Kidney tubule cell (primary cell): ENCODE measurements at regions not wholly inside any gene's neighbourhood (a gene's known extent, or its start where the extent isn't known, plus 50 kb on each side); places are given as distances from the start of the nearest gene placed in this dataset.

Experiments used
- DNase-seq: peaks from one replicate; pipeline ENCODE4 v3.0.0-alpha.2; 2018; ENCODE audit warnings: low spot score

DNA sequence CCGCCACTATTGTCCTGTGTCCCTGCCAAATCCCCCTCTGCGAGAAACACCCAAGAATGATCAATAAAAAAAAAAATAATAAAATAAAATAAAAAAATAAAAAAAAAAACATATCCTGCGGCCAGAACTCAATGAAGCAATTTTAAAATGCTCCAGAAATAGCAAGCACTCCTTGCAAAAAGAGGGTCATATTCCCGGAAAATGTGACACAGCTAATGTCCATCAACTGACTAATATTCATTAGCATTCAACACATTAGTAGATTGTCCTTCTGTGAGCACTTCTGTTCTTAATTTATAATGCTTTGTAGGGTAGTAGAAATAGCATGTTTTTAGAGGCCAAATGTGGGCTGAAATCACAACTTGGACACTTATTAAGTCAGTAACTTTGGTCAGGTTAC lies 252.3 kb upstream of the SESN3 start:
- no peak for DNase-seq

DNA sequence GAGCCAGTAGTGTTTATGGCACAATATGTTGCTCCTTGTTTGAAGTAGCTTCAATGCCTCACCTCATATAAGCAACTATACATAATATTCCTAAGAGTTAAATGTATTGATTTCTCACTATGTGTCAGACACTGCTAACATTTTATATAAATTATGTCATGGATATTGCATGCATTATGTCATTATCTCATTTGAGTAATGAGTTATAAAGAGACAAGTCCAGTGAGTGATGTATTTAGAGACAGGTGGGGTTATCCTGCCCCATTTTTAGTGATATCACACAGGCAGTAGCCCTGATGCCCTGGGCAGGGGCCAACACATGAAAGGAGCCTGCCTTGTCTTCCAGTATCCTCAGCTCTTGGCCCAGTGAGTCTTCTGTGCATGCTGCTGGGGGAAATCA lies 247.0 kb upstream of the SESN3 start:
- no peak for DNase-seq

- no peak for DNase-seq
Measured at GRCh38 chr11:95469258-95469657, 238.3 kb upstream of the SESN3 start.

- DNase-seq = no peak
Measured at GRCh38 chr11:95466416-95466815, 235.4 kb upstream of the SESN3 start.

- DNase-seq = peak; percentile 36
Measured at GRCh38 chr11:95465887-95466286, 234.9 kb upstream of the SESN3 start.

DNA sequence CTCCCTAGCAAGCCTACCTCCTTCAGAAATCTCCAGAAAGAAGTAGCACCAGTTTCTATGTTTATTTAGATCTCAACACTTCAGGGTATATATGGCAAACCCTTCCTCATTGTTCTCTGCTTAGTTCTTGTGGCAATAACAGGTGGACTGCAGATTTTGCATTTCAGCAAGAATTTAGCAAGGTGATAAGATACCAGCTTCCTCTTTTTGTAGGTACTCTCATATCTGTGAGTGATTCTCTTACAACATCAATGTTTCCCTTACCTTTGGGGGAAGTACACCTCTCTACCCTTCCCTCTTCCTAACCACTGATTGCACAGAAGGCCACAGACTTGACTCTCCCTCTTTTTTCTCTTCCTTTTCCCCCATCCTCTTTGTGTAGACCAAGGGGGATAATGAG lies 230.9 kb upstream of the SESN3 start:
- DNase-seq = no peak

- DNase-seq = no peak
Measured at GRCh38 chr11:95461348-95461747, 230.3 kb upstream of the SESN3 start.

GRCh38 chr11:95459291-95460042 lies 228.5 kb upstream of the SESN3 start:
- peak; percentile 36 for DNase-seq

GRCh38 chr11:95456714-95457491 lies 225.9 kb upstream of the SESN3 start:
- peak; percentile 22 for DNase-seq

- DNase-seq = no peak
Measured at GRCh38 chr11:95455228-95455970, 224.4 kb upstream of the SESN3 start.

DNA sequence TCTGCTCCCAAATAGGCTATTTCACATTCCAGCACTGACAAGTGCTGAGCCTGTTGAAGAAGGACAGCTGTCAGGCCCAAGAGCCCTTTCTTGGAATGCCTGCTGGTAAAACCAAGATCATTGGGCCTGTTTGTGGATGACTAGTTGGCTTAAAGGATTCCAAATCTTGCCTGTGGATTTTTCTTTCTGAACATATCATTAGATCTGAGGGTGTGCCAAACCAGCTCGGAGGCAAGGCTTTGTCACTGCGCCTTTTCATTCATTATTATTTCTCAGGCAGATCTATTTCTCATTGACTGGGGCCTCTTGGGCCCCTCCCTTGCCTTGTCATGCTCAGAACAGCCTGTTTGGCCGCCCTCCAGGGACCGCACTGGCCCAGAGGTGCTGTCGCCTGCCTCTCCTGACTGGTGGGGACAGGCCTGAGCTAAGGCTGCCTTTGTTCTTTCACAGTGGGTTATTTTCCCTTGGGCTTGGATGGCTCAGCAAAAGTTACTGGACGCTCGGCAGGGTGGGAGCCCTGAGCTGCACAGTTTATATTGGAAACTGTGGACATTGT lies 222.7 kb upstream of the SESN3 start:
- DNase-seq = peak; percentile 56

DNA sequence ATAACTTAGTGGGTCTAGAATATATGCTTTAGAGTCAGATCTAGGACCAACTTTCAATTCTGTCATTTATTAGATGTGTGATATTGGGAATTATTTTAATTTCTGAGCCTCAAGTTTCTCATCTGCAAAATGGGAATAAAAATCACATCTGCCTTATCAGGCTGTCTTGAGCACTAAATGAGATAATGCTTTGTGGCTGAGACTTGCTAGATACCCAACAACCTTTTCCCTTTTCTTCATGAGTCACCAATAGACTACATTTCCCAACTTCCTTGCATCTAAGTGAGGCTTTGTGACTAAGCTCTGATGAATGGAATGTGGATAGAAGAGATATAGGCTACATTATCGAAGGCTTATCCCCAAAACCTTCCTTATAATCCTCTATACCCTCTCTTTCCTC lies 220.7 kb upstream of the SESN3 start:
- DNase-seq = peak; percentile 84

- no peak for DNase-seq
Measured at GRCh38 chr11:95451261-95451660, 220.3 kb upstream of the SESN3 start.

GRCh38 chr11:95450547-95451123 lies 219.6 kb upstream of the SESN3 start:
- DNase-seq = no peak

DNA sequence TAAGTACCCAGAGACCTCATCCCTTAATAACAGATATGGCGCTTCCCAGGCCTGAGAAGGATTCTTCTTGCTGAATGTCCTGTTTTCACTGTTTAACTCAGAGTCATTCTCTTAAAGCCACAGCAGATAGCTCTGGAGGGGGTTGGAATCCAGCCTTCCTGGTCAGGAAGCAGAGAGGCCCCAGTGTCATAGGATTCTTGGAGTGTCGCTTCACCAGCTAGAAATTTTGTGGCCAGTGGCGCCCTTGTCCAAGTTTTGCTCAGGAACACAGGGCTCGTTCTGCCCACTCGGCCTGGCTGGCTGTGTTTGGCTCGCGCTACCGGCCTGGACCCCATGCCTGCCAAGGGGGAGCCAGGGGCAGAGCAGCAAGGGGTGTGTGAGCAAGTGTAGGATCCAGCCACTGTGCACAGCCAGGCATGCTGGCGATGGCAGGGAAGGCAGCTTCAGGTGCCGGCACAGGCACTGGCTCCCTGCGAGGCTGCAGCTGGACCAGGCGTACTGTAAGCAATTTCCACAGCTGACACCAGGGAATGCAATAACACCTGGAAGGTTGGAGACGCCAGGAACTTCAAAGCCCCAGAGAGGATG lies 214.8 kb upstream of the SESN3 start:
- DNase-seq = no peak

GRCh38 chr11:95444309-95445241 lies 213.6 kb upstream of the SESN3 start:
- DNase-seq = no peak

DNA sequence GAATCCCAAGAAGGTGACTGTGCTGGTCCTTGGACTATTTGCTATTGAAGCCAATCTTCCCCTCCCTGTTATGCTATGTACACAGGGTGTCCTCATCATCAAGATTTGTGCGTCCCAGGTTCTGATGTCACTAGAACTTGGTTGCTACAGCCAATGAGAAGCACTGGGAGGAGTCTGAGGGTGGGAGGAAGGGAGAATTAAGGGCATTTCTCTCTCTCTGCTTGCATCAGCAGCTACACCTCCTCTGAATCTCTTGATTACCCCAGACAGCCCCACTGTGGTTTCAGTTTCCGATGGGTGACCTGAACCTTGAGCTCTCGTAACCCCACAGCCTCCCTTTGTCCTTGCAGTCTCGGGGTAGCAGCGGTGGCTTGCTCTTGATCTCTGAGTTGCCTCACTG lies 212.4 kb upstream of the SESN3 start:
- no peak for DNase-seq

- DNase-seq = no peak
Measured at GRCh38 chr11:95442531-95443050, 211.6 kb upstream of the SESN3 start.

DNA sequence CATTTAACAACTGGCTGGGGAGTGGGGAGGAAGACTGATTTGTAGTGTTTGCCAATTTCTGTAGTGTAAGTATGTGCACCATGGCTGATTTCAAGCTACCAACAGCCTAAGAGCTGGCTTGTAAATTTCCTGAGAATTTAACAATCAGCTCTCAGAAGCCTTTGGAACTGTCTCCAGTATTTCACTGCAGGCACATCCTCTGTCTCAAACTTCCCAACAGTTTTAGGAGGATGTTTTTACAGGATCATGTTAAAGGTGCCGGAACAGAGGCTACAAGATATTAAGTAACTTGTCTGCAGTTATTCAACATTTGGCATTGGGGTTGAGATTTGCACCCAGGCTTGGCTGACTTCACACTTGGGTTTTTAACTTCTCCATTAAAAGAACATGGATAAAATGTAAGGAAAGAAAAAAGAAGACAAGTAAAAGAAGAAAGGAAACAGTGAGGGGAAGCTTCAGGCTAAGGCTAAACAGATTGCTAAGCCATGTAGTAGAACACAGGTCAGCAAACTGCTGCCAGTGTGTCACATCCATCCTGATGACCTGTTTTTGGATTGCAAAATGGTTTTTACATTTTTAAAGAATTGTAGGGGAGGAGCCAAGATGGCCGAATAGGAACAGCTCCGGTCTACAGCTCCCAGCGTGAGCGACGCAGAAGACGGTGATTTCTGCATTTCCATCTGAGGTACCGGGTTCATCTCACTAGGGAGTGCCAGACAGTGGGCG lies 204.8 kb upstream of the SESN3 start:
- no peak for DNase-seq

- no peak for DNase-seq
Measured at GRCh38 chr11:95435192-95435591, 204.2 kb upstream of the SESN3 start.
